ENCODE measurements at regions not wholly inside any gene's neighbourhood (a gene's known extent, or its start where the extent isn't known, plus 50 kb on each side); places are given as distances from the start of the nearest gene placed in this dataset.
"Not testable (repeated sequence)": the region's sequence is repeated elsewhere in the genome, so short reads cannot be mapped to it uniquely, and the experiment has no call there.

DNA sequence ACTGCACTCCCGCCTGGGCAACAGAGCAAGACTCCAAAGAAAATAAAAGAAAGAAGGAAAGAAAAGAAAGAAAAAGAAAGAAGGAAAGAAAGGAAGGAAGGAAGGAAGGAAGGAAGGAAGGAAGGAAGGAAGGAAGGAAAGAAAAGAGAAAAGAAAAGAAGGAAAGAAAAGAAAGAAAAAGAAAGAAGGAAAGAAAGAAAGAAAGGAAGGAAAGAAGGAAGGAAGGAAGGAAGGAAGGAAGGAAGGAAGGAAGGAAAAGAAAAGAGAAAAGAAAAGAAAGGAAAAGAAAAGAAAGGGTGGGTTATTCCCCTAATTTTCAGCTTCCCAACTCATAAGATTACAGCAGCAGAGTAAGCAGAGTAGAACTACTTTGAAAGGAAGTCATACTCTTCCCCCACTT lies 64.4 kb downstream of the TMEM200C start:
- not testable (repeated sequence) for H3K27ac Mint-ChIP-seq (ENCODE audit: unreplicated experiment); H3K9me3 Mint-ChIP-seq (ENCODE audit: unreplicated experiment)

GRCh38 chr18:5828913-5829312 lies 66.4 kb downstream of the TMEM200C start:
- Mint-ChIP-seq H3K9me3 (ENCODE audit: unreplicated experiment) (peaks cover 5% of the 10 kb centered on the region), H3K4me1 (ENCODE audit: low read depth, unreplicated experiment) (peaks cover 1% of the 10 kb centered on the region), H3K4me3 (ENCODE audit: unreplicated experiment) (no peak overlapping the region), H3K27me3 (ENCODE audit: unreplicated experiment) (no peaks in the 10 kb centered on the region), H3K36me3 (ENCODE audit: unreplicated experiment) (no peaks in the 10 kb centered on the region), H3K27ac (ENCODE audit: unreplicated experiment) (no peak overlapping the region)
- TF ChIP-seq, protein P1, sequence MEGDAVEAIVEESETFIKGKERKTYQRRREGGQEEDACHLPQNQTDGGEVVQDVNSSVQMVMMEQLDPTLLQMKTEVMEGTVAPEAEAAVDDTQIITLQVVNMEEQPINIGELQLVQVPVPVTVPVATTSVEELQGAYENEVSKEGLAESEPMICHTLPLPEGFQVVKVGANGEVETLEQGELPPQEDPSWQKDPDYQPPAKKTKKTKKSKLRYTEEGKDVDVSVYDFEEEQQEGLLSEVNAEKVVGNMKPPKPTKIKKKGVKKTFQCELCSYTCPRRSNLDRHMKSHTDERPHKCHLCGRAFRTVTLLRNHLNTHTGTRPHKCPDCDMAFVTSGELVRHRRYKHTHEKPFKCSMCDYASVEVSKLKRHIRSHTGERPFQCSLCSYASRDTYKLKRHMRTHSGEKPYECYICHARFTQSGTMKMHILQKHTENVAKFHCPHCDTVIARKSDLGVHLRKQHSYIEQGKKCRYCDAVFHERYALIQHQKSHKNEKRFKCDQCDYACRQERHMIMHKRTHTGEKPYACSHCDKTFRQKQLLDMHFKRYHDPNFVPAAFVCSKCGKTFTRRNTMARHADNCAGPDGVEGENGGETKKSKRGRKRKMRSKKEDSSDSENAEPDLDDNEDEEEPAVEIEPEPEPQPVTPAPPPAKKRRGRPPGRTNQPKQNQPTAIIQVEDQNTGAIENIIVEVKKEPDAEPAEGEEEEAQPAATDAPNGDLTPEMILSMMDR (IDR thresholded peaks at IDR 0.05; ENCODE audit: partially characterized antibody, unreplicated experiment): no peak
- DNase-seq: no peak

More for the DNA sequence above, 64.4 kb downstream of the TMEM200C start:
- not testable (repeated sequence) for H3K4me3 Mint-ChIP-seq (ENCODE audit: unreplicated experiment); H3K36me3 Mint-ChIP-seq (ENCODE audit: unreplicated experiment); H3K27me3 Mint-ChIP-seq (ENCODE audit: unreplicated experiment); DNase-seq; H3K4me1 Mint-ChIP-seq (ENCODE audit: low read depth, unreplicated experiment)

DNA sequence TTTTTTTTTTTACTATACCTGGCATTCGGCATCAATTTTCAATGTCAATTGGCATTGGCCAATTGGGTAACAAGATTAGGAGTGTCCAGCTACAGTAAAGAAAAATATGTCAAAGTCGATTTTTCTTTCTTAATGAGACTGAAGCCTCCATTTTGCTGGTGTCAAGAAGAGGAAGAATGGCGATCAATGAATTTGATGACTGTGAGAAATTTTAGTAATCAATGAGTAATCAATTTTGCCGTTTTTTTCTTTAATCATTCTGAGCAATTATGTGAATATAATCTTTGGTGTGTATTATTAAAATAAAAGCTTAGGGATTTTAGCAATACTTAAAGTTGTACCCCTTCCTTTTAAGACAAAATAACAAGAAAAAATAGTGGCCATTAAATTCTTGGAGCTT lies 69.7 kb downstream of the TMEM200C start:
- peaks cover 1% of the 10 kb centered on the region for H3K4me1 Mint-ChIP-seq (ENCODE audit: low read depth, unreplicated experiment)
- H3K36me3 Mint-ChIP-seq (ENCODE audit: unreplicated experiment): no peaks in the 10 kb centered on the region
- H3K4me3 Mint-ChIP-seq (ENCODE audit: unreplicated experiment): no peak overlapping the region
- DNase-seq: no peak
- no peaks in the 10 kb centered on the region for H3K27me3 Mint-ChIP-seq (ENCODE audit: unreplicated experiment)
- TF ChIP-seq, protein P1 (IDR thresholded peaks at IDR 0.05; ENCODE audit: partially characterized antibody, unreplicated experiment): no peak
- H3K27ac Mint-ChIP-seq (ENCODE audit: unreplicated experiment): no peak overlapping the region
- peaks cover 3% of the 10 kb centered on the region for H3K9me3 Mint-ChIP-seq (ENCODE audit: unreplicated experiment)

- TF ChIP-seq, protein P1 (IDR thresholded peaks at IDR 0.05; ENCODE audit: partially characterized antibody, unreplicated experiment): no peak
- Mint-ChIP-seq H3K27ac (ENCODE audit: unreplicated experiment) (no peak overlapping the region), H3K27me3 (ENCODE audit: unreplicated experiment) (no peaks in the 10 kb centered on the region), H3K4me1 (ENCODE audit: low read depth, unreplicated experiment) (peaks cover 1% of the 10 kb centered on the region), H3K4me3 (ENCODE audit: unreplicated experiment) (no peak overlapping the region), H3K36me3 (ENCODE audit: unreplicated experiment) (no peaks in the 10 kb centered on the region), H3K9me3 (ENCODE audit: unreplicated experiment) (peaks cover 3% of the 10 kb centered on the region)
- no peak for DNase-seq
Observed at GRCh38 chr18:5824370-5824984, 70.8 kb downstream of the TMEM200C start.

GRCh38 chr18:5817816-5818215 lies 77.5 kb downstream of the TMEM200C start:
- TF ChIP-seq, protein P1 (IDR thresholded peaks at IDR 0.05; ENCODE audit: partially characterized antibody, unreplicated experiment): no peak
- H3K9me3 Mint-ChIP-seq (ENCODE audit: unreplicated experiment): no peaks in the 10 kb centered on the region
- H3K27me3 Mint-ChIP-seq (ENCODE audit: unreplicated experiment): no peaks in the 10 kb centered on the region
- DNase-seq: no peak
- no peaks in the 10 kb centered on the region for H3K4me1 Mint-ChIP-seq (ENCODE audit: low read depth, unreplicated experiment)
- peaks cover 5% of the 10 kb centered on the region for H3K36me3 Mint-ChIP-seq (ENCODE audit: unreplicated experiment)
- no peak overlapping the region for H3K4me3 Mint-ChIP-seq (ENCODE audit: unreplicated experiment)
- H3K27ac Mint-ChIP-seq (ENCODE audit: unreplicated experiment): no peak overlapping the region
